NCI-H446 treated with DMSO at 0.1 percent for 48 hours (cell line): ENCODE measurements at regions not wholly inside any gene's neighbourhood (a gene's known extent, or its start where the extent isn't known, plus 50 kb on each side); places are given as distances from the start of the nearest gene placed in this dataset.
"Not testable (repeated sequence)": the region's sequence is repeated elsewhere in the genome, so short reads cannot be mapped to it uniquely, and the experiment has no call there.

Experiments
- DNase-seq: peaks from one replicate; lab custom pipeline; 2025; lab: John Stamatoyannopoulos, UW

DNA sequence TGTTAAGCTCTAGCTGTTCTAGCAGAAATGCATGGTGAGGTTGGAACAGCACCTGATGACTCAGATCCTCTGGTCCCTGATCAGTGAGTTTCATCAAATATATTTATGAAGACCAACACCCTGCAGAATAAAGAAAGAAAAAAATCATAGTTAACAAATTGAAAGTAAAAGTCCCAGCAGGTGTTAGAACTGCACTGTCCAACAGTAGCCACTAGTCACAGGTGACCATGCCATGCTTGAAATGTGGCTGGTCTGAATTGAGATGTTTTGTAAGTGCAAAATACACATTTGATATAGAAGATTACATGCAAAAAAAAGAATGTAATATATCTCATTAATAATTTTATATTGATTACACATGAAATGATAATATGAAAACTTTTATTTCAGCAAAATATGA is 1010.7 kb upstream of the ZEB2 start:
- no peak for DNase-seq

DNA sequence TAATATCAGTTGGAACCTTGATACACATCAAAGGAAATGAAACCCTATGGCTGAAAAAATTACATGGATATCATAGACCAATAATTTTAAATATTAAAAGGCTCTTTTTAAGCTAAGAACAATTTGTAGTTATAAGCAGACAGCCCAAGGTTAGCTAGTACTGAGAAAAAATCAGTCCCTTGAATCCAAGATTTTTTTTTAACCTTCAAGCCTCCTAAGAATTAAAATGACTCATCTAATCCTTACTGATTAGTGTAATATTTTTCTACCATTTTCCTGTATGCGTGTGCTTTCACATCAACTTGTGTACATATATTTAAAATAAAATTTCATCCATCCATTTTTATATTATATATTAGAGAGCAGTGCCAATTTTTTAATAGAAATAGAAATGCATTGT is 1004.9 kb upstream of the ZEB2 start:
- DNase-seq, result no peak

DNA sequence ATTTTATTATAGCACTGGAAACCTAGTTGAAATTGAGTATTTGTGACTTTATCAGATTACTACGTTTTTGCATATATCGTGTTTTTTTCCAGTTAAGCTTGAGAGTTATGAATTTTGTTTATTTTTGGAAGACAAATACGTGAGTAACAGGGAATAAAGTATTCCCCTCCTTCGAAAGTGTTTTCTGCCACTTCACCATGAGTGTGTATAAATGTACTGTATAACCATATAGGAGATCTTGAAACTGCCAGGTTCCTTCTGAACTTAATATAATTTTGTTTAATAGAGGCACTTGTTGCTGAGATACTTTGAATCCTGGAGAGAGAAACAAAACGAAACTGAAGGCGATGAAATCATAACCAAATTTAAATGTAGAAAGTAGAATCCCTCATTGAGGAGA is 1004.4 kb upstream of the ZEB2 start:
- no peak for DNase-seq

DNA sequence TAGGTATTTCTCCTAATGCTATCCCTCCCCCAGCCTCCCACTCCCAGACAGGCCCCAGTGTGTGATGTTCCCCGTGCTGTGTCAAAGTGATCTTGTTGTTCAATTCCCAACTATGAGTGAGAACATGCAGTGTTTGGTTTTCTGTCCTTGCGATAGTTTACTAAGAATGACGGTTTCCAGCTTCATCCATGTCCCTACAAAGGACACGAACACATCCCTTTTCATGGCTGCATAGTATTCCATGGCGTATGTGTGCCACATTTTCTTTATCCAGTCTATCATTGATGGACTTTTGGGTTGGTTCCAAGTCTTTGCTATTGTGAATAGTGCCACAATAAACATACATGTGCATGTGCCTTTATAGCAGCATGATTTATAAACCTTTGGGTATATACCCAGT is 999.3 kb upstream of the ZEB2 start:
- not testable (repeated sequence) for DNase-seq

DNA sequence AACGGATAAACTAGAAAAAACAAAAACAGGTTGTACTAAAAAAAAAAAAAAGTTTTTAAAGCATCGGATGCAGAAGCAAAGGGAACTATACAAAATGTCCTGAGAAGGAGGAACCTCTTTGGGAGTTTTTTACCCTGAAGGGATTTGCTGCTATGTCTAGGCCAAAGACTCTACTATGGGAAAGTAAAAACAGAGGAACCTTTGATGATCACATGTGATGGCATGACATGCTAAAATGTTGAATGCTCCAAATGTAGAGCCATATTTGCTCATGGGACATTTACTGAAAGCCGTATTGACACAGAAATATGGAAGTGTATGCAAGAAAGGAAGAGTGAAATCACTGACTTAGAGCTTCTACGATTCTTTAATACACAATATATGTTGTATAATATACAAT is 992.0 kb upstream of the ZEB2 start:
- no peak for DNase-seq

DNA sequence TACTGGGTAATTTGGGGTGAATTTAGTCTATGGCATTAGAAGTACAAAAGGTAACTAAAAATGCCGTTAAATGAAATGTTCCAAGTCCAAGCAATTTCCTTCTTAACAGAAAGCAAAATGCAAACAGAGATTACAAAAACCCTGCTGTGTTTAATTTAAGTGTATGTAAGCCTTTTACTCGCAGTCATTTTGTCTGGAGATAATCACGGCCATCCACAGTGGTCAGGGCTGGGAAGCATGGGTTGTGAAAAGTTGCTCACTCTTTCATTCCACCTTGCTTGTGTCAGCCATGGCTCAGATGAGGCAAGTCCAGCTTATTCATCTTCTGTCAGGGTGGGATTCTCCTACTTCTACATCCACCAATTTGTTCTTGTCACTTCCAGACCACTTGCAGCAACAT is 983.6 kb upstream of the ZEB2 start:
- DNase-seq, result no peak

DNA sequence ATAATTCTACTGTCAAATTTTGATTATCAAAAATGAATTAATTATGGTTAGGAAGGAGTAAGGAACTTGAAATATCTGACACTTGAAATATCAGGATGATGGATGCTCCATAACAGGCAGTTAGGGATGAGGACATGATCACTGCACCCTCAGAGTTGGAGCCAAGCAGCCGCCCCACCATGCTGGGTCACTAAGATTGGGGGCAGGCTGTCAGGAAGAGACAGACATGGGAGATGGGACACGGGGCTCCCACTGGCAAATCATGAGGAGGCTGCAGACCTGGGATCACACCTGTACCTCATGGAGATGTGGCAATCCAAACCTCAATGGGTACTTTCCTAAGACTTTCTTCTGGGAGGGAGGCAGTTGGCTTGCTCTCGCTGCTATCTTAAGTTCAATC is 982.0 kb upstream of the ZEB2 start:
- DNase-seq, result no peak

DNA sequence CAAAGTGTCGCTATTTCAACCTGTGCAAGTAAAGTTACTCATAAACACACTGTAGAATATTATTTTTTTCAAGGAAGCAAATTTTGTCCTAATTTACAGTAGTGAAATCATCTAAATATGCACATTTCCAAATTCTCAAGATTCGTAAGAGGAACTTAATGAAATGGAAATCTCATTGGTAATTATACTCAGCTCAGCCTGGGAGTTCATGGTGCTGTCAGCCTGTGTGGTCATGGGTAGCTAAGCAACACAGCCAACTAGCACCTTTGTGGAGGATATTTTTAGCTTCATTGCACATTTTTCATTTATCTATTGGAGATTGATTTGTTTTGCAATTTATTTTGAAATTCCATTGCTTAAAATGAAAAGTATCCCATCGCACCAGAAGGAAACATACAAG is 975.7 kb upstream of the ZEB2 start:
- no peak for DNase-seq

DNA sequence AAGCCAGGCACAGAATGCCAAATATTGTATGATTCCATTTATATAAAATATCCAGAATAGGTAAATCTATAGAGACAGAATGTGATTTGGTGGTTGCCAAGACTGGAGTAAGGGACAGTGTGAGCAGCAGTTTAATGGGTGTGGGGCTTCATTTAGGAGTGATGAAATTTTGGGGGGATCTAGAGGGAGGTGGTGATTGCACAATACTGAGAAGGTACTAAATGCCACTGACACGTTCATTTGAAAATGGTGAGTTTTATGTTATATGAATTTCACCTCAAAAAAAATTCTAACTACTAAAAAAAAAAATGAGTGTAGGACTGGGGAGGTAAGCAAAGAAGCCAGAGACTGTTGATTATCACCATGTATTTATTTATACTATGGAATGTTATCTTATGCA is 974.5 kb upstream of the ZEB2 start:
- no peak for DNase-seq

DNA sequence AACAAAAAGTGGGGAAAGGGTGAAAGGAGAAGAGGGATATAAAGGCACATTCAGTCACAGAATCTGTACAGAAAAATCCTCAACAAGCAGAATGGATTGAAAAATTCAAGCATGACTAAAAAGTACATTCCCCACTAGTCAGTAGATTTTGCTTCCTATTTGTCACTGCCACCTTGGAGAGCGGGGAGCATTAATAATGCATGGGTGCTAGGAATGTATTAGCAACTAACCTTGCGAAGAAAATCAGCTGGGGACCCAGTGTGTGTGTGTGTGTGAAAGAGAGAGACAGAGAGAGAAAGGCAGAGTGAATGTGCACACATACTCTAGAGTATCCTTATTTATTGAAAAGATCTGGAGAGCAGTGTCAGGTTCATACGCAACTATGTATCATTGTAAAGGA is 968.7 kb upstream of the ZEB2 start:
- DNase-seq, result no peak

DNA sequence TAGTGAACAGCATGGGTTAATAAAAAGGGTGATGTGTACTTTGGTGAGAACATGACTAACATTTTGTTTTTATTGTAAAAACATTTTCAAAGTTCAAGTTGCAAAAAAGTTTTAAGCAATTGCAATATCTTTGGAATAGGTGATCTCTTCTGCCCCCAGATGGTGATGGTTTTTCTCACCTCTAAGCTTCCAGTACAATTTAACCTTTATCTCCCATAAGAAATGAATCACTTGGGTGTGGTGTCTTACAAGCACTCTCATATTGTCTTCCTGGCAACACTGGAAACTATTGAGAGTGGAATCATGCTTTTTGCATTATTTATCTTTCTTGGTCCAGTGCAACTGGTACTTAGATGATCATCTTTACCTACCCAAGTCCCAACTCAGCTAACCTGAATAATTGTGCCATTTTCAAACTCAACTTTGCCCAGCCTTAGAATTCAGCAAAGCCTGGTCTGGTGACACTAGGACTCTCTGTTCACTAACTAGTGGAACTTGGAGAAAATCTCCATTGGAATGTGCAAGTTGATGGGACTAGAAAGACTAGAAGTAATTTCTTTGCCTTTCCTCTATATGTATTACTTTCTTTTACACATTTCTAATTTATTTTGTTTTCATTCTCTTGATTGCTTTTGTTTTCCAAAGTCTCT is 964.7 kb upstream of the ZEB2 start:
- DNase-seq, result no peak

DNA sequence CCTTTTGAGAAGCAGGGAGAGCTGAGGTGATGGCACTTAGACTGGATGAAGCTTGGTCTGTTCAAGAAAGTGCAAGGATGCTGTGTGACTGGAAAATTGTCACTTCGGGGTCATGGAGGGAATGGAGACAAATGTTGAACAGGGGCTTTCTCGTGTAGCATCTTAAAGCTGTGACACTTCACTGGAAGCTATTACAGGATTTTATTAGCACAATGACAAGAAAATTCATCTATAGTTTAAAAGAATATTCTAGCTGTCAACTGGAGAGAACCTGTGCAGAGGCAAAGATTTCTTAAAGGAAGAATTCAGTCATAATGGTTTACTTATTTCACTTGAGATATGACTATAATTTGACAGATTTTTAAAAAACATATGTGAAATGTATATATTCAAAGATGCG is 963.9 kb upstream of the ZEB2 start:
- DNase-seq, result no peak

DNA sequence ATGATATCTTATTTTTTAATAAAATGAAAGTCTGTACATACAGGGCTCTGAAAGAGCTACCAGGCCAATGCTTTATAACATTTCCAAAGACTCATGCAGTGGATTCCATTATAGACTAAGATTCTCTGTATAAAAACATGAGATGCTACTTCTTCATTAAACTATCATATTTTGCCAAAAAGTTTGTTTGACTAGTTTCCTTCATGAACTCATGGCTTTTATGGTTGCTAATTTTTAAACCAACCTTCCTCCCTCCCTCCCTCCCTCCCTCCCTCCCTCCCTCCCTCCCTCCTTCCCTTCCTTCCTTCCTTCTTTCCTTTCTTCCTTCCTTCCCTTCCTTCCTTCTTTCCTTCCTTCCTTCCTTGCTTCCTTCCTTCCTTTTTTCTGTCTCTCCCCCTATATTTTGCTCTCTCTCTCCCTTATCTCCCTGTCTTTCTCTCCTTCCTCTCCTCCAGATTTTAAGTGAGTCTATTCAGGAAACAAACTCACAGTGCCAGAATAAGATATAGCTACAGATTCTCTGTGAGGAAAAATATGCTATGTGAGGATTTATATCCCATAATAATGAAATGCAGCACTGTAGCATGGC is 961.5 kb upstream of the ZEB2 start:
- no peak for DNase-seq

DNA sequence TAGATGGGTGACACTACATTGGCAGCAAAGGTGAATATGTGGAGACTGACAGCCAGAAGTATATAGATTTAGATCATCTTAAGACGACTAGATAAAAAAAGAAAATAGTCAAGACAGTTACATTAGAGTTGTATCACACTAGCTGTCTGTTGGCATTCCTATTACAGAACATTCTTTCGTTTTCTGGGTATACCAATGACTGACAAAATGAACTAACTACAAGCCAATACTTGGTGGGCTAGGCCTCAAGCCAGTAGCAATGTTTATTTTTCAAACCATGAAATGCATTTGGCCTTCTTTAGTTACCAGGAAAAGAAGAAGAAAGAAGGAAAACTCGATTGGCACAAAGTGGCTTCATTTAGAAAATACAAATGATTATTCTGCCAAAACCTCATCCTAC is 944.9 kb upstream of the ZEB2 start:
- no peak for DNase-seq

DNA sequence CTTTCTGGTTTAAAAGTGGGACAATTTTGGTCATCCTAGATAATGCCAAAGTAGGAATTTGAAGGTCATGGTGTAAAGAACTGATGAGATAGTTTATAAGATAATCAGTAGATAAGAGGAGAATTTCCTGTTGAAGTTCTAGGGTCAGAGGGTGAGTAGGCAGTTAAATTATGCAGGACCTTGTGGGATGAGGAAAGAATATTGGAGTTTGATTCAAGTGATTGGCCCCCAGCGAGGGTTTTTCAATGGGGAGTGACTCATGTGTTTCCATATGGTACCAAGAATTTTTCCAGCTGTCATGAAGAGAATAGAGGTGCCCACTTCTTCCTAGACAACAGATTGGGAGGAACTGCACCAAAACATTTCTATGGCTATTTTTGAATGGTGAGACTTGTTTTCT is 940.2 kb upstream of the ZEB2 start:
- DNase-seq, result peak; percentile 56

DNA sequence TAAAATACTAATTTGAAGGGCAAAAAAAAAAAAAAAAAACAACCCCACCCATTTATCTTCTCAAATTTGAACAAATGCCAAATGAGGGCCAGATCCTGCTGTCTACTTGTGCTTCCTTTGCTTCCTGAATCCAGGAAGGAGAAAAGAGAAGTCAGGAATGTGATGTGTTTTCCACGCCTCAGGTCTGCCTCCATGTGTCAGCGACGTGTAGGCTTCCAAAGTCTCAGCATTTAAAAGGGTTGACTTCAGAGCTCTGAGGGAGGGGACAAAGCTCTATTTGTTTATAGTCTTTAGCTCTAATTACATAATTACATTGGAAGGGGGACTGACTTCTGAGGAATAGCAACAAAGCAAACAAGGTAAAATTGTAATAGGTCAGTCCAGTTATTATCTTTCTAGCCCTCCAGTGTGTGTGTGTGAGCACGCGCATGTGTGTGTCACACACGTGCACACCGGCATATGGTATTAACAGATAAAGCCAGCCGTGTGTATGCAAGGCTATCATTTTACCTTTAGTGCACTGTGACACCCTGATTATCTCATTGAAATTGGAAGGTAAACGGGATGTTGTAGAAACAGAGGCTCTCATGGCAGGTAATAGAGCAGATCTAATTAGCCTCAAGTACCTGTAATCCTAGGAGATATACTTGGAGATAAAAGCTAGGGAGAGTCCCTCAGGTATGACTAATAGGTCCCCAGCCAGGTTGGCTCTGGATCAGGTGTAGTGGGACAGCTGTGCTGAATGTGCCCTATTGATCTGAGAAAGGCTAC is 911.4 kb upstream of the ZEB2 start:
- DNase-seq, result no peak

DNA sequence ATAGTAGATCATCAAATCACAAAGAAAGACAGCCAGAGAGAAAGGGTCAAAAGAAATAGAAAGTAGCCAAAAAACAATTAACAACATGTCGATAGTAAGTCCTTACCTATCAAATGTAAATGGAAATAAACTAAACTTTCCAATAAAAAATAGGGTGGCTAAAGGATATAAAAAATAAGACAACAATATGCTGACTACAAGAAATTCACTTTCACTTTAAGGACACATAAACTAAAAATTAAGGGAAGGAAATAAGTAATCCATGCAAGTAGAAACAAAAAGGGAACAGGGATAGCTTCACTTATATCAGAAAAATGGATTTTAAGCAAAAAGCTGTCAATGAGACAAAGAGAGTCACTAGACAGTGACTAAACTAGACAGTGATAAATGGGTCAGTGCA is 903.9 kb upstream of the ZEB2 start:
- DNase-seq, result no peak

DNA sequence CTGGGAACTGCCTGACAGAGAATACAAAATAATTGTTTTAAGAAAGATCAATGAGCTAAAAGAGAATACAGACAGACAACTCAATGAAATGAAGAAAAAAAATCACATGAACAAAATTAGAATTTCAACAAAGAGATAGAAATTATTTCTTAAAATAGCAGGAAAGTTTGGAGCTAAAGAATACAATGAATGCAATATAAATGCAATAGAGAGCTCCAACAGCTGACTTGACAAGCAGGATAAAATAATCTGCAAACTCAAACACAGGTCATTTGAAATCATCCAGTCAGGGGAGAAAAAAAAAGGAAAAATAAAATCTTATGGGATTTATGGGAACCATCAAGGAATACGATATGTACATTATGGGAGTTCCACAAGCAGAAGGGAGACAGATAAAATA is 902.7 kb upstream of the ZEB2 start:
- DNase-seq, result no peak

DNA sequence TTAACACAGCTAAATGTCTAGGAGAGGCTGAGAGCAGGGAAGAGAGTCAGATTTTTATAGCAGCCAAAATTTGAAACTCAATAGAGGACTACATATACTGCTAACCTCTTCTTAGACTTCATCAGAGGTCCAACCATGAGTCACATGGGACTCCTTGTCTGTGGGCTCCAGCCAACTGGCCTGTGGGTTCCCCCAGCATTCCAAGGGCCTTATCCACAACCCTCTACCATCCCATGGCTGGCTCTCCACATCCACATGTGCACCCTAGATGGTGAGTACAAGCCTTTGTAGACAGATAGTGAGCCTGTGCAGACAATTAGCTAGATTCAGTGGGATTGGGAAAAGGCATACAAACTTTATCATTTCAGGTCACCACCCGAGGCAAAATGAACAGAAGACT is 901.9 kb upstream of the ZEB2 start:
- DNase-seq, result no peak

DNA sequence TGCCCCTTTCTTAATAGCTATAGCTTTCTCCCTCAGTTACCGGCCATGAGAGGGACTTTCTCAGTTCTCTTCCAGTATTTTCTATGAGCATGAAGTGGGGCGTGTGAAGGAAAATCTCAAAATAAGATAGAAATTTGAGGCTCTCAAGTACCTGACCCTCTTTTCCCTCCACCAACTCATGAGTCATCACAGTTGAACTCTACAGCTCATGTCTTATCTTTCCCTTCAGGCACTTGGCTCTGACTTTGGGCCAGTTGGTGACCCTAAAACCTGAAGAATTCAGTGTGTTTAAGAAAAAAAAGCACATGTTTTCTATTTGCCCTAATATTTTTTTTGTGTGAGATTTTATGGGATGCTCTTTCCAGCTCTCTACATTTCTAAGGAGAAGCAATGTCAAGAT is 896.7 kb upstream of the ZEB2 start:
- DNase-seq, result no peak

DNA sequence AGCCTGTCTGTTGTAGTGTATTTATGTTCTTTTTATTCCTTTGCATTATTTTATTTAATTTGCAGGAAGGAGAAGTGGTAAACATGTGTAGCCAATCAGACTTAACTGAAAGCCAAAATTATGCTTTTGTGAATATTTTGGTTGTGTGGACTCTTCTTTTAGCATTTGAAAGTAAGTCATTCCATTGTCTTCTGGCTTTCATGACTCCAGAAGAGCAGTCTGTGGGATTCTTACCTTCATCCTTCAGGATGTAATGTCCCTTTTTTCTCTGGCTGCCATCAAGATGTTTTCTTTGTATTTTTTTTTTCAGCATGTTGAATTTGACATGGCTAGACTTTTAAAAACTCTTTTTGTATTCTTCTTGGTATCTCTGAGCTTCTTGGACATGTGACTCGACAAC is 895.2 kb upstream of the ZEB2 start:
- DNase-seq, result no peak

DNA sequence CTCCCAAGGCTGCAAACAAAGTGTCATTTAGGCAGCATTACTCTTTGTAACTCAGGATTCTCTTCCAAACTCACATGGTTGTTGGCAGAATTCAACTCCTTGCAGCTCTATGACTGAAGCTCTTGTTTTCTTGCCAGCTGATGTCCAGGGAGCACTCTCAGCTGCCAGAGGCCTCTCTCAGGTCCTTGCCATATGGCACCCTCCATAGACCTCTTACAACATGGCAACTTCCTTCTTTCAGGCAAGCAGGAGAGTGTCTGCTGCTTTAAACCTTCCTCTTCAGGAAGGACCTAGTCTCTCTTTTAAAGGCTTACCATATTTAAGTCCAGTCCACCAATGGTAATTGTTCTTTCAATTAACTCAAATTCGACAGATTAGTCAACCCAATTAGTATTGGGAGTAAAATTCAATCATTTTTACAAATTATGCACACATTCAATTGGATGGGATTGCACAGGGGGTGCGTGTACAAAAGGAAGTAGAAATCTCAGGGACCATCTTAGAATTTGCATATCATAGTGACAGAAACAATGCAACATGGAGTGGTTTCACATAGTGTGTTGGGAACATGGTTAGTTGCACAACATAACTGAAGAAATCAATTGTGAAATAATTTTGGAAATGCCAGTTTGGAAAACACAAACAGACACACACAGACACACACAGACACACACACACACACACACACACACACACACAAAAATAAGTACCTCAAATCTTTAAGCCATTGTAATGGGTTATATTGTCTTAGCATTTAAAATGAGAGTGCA is 893.5 kb upstream of the ZEB2 start:
- peak; percentile 59 for DNase-seq

DNA sequence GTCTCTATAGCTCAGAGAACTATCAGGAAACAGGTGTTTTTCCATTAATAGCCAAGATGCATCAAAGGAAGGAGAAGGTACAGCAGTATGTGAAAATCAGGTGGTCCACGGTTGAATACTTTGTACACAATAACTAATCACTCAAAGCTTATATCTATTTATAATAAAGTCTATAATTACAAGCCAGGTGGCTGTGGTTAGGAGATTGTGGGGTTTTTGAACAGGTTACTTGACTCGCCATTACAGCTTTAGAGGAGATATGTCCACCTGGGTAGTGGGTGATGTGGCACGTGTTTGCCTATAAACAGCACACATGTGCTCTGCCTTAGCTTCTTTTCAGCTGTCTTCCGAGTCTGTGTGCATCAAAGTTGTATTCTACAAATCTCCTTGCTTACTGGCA is 892.2 kb upstream of the ZEB2 start:
- no peak for DNase-seq
